ENCODE measurements at regions not wholly inside any gene's neighbourhood (a gene's known extent, or its start where the extent isn't known, plus 50 kb on each side); places are given as distances from the start of the nearest gene placed in this dataset.

DNA sequence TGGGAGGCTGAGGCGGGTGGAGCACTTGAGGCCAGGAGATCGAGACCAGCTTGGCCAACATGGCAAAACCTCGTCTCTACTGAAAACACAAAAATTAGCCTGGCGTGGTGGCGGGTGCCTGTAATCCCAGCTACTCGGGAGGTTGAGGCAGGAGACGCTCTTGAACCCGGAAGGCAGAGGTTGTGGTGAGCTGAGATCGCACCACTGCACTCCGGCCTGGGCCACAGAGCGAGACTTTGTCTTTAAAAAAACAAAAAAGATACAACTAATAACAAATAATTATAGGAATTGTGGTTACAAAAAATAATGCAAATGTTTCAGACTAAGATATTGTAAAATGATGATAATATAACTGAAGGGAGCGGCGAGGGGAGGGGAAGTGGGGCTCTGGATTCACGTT lies 90.3 kb upstream of the RTL6 start:
- no peak for DNase-seq

DNA sequence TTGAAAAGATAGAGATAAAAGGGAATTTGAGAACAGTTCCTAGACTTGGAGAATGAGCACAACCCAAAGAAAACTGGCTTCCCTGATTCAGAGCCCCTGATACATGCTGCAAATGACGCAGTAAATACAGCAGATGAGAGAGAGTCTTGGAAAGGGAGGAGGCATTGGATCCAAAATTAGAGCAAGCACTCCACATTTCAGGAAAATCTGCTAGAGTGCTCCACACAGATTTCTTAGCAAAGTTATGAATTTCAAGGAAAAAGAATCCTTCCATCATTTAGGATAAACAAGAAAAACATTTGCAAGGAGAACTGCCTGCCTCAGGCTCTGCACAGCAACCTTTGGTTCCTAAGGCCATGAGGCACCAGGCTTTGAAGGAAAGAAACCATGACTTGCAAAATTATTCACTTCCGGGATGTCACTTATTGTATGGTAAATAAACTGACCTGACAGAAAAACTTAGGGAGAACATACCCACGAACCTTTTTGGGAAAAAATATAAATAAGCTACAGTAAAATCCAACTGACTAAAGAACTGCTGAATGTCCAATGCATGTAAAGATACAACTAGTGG lies 89.8 kb upstream of the RTL6 start:
- no peak for DNase-seq

DNA sequence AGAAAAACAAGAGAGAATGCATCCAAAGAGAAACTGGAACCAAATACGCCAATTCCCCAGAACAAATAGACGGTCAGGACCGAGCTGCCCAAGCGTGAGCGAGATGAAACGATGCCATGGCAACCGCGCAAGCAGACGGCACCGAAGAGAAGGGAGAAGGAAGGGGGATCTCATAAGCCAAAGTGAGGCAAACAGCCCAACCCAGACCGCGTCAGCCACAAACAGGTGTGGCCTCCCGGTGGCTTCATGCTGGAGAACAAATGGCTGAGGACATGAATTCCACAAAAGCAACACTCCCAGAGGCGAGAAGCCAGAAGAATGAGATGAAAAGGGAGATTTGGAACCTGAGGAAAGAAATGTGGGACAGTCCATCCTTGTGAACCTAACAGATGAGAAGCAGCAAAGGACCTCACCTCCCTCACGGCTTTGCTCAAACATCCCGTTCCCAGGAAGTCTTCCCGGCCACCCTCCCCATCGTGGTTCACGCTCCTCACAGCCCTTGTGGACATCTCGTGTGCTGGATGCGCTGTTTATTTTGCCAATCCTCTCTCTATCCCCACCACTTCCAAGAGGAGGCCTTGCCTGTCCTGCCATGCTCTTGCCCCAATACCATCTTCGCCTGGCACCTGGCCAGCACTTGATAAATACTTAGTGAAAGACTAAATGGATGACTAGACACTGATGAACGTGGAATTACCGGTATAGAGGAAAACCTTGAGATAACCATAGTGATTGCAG lies 89.1 kb upstream of the RTL6 start:
- DNase-seq: peak; percentile 37

DNA sequence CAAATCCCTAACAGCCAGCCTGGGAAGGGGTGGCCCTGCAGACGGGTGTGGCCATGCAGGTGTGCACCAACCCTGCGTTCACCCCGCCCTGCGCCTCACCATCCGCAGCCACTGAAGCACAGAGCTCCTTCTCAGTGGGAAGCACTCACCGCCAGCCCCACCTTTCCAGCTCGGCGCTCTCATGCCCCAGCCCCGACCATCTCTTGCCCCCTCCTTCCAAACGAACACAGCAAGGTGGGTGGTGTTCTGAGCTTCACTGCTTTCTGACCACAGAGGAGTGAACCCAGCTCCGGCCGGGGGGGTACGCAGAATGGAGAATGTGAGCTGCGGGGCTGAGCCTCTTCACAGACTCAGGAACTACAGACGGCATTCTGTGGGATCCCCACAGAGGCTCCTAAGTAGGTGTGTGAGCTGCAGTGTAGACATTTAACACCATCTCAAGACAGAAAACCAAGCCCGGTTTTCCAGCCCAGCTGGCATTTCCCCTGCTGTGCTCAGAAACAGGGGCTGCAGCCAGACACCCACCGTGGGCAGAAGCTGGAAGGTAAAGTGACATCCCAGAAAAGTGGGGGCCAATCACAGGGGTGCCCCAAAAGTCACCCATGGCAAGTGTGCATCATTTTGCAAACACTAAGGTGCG lies 88.4 kb upstream of the RTL6 start:
- peak; percentile 2 for DNase-seq

DNA sequence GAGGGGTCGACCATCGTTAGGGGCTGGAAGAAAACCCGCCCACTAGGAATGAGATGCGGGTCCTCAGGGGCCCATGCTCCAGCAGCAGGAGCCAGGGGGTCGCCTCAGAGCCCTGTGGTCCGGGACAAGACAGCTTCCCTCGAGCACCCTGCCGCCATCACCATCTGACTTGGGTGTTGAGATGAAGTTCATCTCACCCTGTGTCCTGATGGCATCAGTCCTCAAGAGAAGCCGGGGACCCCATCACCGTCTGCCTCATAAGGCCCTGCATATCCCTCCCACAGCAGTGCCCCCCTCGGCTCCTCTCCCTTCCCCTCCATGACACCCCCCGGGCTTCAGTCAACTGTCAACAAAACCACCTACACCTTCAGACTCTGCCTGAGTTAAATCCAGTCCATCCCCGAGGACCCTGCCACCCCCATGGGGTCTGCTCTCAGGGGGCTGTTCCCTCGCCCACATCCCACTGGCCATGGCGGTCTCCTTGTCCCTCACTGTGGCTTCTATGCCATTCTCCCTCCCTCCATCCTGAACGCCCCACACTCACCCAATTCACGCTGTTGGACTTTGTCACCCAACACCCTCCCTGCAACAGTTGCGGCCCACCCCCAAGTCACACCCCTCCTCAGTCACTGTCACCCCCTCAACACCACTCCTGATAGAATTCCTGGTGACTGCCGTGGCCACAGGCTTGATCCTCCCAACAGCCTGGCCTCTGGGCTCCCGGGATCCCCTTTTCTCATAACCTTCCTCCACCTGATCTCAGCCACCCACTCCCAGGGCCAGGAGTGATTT lies 87.7 kb upstream of the RTL6 start:
- no peak for DNase-seq

DNA sequence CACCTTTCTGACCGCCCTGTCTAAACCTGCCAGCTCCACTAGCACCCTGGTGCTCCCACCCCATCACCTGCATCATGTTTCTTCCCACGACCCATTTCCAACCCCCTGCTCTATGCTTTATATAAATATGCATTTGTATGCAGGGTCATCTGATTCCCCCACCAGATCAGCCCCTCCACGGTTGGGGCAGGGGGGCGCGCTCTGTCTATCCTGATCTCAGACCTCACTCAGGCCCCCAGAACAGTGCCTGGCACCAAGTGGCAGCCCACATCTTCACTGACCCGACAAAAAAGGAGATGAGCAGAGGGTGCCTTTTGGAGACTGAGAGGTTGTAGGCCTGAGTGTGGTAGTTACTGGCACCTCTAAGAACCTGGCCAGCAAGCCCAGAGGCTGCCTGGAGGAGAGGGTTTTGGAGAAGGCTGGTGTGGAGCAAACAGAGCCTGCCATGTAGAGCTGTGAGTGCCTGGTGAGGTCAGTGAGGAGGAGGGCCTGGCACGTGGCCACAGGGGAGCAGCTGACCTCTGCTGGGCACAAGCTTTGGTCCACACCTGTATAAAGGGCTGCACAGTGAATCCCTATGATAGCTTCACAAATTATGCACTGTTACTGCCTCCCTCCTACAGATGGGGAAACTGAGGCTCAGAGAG lies 86.3 kb upstream of the RTL6 start:
- DNase-seq: no peak

DNA sequence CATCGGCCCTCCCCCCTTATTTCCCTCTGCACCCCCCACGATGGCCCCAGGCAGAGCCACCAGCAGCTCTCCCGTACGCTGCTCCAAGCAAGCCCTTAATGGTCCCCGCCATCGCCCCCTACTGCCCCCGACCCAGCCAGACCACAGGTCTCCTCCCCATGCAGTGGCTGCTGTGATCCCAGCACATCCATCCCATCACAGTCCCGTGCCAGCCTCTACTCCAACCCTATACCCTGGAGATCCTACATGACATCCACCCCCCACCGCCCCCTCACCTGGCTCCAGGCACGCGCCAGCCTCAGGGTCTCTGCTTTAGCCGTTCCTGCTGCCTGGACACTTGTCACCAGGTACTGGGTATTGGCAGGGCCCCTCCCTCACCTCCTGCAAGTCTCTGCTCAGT lies 85.8 kb upstream of the RTL6 start:
- no peak for DNase-seq

DNA sequence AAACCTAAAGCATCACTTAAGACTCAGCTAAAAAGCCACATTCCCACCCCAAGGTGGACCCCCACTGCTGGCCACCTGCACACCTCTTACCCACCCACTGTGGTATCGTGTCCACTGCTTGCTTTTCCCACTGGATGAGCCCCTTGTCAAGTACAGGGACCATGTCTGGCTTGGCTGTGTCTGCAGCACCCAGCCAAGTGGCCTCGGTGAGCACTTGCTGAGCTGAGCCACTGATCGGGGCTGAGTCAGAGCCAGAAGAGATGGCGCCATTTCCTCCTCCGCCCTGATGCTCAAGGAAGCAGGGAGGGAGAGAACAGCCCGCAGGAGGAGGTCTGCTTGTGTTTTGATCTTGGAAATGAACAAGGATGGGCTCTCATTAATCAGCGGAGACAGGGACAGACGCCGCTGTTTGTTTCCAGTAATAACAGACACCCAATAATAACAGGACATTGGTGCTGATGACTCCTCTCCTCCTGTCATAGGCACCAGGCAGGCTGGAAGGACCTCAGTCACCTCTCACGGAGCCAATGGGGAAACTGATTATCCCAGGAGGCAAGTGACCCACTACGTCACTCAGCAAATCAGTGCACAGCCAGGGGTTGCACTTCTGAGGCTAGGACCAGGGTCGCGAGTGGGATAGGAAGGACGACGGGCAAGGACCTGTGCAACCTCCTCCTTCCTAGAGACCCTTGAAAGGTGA lies 85.2 kb upstream of the RTL6 start:
- DNase-seq: no peak

DNA sequence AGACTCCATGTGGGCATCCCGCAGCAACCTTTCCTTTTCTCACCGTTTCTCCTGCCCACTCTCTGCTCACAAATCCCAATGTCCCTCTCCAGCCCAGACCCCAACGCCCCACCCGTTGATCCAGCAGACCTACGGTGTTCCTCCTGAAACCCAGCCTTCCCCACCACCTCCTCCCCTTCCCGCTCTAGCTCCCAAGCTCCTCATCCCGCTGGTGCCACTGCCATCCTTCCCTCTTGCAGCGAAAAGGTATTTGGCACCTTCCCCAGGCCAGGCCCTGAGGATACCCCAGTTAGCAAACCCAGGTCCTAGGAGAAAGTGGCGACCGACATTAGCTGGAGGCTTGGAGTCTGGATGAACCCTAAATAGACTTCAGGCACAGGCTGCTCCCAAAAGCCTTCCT lies 84.0 kb upstream of the RTL6 start:
- DNase-seq: no peak

DNA sequence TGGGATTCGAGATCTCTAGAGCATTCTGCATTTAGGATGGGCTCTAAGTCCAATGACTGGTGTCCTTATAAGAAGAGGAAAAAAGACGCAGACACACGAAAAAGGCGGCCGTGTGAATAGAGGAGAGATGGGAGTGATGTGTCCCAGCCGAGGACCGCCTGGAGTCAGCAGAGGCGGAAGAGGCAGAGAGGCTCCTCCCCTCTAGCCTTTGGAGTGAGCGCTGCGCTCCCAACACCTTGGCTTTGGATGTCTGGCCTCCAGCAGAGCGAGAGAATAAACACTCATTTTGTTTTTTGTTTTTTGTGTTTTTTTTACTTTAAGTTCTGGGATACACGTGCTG lies 83.0 kb upstream of the RTL6 start:
- no peak for DNase-seq

DNA sequence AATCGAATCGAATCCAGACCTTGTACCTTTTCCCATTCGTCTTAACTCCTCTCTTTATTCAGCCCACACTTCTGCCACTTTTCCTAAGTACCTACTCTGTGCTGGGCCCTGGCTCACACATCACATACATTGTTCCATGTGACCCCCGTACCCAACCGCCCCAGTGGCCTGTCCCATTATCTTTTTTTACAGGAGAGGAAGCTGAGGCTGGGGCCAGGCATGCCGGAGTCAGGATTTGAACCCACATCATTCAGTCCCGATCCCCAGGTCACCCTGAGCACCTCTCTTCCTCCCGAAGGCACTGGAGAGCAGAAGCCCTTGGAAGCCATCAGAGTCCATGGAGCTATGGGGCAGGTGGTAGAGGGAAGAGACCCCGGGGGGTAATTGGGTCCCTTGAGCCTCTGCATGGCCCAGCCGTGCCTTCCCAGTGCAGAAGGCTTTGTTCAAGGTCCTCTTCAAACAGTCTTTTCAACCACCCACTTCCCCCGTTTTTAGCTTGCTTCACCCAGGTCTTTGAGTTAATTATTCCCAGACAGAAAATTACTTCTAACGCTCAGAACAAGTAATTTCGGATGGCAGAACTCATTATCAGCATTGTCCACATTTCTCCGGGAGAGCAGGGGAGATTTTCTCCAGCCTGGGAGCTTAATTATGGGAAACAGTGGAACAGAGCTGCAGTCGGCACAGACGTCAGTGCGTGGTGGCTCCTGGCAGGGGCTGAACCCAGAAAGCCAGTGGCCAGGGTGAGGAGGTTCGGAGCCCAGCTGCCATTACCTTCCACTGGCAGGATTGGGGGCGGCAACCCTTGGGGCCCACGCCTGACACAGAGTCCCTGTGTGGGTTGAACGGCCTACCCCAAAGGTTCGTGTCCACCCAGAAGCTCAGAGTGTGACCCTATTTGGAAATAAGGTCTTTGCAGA lies 82.4 kb upstream of the RTL6 start:
- no peak for DNase-seq

DNA sequence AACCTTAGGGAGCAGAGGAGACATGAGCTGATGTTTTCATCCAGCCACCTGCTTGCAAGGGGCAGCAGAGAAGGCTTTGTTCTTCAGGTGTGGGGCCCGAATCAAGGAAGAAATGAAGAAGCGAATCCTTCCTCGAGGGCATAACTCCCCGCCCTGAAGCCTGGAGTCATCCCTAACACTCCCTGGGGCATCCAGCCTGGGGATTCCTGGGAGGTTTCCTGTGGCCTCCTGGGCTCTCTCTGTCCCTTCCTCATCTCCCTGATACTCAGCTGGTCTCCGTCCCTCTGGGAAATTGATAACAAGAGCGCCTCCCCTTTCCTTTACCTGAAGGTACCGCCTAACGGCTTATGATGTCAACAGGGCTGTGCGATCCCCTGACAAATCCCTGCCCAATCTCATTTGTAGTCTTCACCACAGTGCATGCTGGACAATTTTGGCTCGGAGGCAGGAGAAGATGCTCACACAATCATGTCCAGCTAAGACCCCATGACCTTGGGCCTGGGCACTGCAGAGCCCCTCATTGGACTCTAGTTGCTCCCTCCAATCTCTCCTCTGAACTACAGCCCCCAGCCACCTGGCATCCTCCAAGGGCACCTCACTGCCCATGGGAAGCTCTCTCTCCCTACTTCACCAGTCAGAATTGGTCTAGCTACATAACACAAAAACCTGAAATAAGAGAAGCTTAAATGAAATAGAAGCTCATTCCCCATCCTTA lies 80.6 kb upstream of the RTL6 start:
- no peak for DNase-seq

DNA sequence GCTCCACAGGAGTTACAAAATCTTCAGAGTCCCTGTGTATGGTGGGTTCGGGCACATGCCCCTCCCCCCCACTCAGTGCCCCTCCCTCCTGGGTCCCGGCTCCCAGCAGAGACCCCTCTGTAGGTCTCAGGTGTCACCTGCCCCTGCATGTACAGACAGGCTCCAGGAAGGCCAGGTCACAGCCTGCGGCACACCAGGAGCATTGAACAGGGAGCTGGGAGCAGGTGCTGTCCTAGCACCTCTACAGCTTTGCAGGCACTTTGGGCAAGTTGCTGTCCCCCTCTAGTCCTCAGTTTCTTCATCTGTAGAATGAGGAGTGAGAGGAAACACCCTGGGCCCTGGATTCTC lies 80.1 kb upstream of the RTL6 start:
- DNase-seq: no peak

DNA sequence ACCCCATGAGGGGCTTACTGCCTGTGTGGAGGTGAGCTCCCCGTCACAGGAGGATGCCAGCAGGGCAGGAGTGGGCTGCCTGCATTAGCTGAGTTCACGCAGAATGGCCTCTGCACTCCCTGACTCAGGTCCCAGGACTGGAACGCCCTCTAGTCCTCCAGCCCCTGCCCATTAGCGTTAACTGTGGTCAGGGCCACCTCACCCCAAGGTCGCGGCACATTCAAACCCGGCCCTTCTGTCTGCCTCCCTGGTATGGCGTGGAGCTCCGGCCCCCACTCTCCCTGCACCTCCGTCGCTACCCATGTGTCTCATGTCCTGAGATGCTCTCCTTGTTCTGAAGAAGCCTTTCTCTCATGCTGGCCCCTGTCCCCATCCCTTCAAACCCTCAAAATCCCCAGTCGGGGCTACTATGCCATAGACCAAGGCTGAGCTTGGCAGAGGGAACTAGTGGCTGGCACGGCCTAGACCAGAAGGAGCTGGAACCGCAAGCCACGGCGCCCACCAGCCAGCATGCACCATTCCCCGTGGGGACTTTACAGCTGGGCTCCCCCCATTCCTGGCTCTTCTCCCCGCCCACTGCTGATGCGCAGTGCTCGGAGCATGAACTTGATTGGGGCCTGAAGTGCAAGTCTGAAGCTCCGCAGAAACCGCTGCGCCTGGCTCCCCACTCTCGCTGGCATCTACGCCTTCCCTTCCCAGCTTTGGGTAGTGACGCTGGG lies 79.5 kb upstream of the RTL6 start:
- DNase-seq: no peak

DNA sequence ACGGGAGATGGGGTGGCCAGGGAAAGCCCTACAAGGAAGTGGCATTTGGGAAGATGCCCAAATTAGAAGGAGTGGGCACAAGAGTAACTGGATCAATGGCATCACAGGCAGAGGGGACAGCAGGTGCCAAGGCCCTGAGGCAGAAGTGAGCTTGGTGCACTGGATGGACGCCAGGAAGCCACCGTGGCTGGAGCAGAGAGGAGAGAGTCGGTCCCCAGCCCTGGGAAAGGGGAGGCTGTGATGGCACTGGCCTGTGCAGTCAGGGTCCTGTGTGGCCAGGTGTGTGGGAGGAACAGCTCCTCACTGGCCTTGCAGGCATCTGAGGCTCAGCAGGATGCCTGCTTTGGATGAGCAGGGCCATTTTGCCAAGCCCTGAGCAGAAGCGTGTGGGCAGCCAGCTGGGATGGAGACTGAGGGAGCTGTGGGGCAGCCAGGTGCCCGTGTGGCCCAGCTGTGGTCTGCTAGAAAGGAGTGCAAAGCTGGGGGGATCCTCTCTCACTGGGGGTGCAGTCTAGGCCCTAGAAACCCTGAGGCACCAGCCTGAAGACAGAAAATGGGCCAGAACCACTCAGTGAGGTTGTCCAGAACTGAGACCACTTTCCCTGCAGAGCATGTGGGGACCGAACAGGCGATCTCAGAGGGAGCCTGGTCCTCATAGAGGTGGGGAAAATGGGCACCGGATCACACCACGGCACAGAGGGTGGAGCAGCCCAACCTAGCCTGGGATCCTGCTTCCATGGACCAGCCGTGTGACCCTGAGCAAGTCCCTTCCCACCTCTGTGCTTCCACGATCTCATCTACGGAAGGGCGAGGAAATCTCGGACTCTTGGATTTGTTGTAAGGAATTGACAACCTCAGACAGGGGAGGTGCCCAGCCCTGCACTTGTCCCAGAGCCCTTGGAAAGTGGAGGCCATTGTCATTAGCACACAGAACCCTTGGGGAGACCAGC lies 78.6 kb upstream of the RTL6 start:
- DNase-seq: no peak

DNA sequence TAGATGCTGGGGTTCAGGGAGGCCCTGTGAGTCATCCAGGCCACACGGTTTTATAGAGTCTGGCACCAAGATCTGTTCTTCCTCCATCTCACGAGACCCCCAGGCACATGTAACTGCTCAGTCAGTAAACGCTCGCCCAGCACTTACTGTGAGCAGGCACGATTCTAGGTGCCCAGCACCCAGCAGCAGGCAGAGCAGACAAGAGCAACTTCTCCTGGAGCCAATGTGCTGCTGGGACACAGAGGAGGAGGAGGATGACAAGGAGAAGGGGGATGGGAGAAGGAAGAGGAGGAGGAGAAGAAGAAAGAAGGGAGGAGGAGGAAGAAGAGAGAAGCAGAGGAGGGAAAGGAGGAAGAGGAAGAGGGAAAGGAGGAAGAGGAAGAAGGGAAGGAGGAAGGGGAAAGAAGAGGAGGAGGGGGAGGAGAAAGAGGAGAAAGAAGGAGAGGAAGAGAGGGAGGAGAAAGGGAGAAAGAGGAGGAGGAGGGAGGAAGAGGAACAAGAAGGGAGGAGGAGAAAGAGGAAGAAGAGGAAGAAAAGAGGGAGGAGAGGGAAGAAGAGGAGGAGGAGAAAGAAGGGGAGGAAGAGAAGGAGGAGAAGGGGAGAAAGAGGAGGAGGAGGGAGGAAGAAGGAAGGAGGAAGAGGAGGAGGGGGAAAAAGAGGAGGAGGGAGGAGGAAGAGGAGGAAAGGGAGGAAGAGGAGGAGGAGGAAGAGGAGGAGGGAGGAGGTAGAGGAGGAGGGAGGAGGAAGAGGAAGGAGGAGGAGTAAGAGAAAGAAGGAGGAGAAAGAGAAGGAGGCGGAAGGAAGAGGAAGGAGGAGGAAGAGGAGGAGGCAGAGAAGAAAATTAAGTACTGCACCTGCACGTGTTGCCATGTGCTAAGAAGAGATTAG lies 77.6 kb upstream of the RTL6 start:
- no peak for DNase-seq

DNA sequence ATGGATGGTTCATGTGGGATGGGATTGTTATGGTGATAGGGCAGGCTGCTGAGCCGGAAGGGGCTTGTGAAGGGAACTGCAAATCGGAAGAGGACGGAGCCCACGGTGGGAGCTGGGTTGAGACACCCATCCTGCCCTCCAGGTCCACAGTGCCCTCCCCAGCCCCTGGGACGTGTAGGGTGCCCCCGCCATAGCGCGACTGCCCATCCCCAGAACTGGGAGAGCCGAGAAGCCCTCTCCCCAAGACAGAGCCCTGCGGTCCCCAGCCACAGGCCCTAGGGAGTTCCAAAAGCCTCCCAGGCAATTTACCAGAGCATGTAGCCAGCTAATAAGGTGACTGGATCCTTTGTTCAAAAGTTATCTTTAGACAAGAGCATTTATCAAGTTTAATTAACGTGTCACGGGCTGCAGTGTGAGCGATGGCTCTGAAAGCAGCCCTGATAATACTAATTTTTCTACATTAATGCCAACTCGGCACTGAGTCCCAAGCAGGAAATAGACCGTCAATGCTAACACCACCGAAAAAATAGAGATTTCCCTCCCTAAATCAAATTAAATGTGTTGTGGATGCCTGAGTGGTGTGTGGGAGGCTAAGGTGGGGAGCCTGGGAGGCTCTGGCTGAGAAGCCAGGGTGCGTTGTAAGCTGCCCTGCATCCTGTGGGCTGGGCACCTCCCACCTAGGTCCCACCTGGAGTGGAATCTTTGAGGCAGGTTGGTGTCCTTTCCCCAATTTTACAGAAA lies 76.8 kb upstream of the RTL6 start:
- DNase-seq: no peak
